ENCODE measurements at regions not wholly inside any gene's neighbourhood (a gene's known extent, or its start where the extent isn't known, plus 50 kb on each side); places are given as distances from the start of the nearest gene placed in this dataset.

DNA sequence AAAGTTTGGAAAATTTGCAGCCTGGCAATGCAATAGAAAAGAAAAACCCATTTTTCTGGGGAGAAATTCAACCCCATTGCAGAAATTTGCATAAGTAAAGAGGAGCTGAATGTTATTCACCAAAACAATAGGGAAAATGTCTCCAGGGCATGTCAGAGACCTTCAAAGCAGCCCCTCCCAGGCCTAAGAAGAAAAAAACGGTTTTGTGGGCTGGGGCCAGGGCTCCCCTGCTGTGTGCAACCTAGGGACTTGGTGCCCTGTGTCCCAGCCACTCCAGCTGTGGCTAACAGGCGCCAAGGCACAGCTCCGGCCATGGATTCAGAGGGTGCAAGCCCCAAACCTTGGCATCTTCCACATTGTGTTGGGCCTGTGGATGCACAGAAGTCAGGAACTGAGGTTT is 224.5 kb downstream of the TXNL1 start:
- H3K4me1 ChIP-seq (replicated peaks in 1 of 2): no peaks in the 10 kb centered on the region
- no peak for TF ChIP-seq POLR2A (IDR thresholded peaks at IDR 0.05)
- TF ChIP-seq, protein P1, sequence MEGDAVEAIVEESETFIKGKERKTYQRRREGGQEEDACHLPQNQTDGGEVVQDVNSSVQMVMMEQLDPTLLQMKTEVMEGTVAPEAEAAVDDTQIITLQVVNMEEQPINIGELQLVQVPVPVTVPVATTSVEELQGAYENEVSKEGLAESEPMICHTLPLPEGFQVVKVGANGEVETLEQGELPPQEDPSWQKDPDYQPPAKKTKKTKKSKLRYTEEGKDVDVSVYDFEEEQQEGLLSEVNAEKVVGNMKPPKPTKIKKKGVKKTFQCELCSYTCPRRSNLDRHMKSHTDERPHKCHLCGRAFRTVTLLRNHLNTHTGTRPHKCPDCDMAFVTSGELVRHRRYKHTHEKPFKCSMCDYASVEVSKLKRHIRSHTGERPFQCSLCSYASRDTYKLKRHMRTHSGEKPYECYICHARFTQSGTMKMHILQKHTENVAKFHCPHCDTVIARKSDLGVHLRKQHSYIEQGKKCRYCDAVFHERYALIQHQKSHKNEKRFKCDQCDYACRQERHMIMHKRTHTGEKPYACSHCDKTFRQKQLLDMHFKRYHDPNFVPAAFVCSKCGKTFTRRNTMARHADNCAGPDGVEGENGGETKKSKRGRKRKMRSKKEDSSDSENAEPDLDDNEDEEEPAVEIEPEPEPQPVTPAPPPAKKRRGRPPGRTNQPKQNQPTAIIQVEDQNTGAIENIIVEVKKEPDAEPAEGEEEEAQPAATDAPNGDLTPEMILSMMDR (IDR thresholded peaks at IDR 0.05): no peak
- no peaks in the 10 kb centered on the region for H3K27me3 ChIP-seq
- intact Hi-C loops (cut with DNase I): no loop called here
- H3K36me3 ChIP-seq (replicated peaks in 1 of 2): no peaks in the 10 kb centered on the region
- WGBS, 4 donors: 9 to 81% (median 62%) methylated on average over 1 to 3 of the region's 3 CpGs
- DNase-seq: no peak
- no peaks in the 10 kb centered on the region for H3K9me3 ChIP-seq (replicated peaks in 1 of 3)
- H3K27ac ChIP-seq: no peak overlapping the region
- no peak overlapping the region for H3K4me3 ChIP-seq

DNA sequence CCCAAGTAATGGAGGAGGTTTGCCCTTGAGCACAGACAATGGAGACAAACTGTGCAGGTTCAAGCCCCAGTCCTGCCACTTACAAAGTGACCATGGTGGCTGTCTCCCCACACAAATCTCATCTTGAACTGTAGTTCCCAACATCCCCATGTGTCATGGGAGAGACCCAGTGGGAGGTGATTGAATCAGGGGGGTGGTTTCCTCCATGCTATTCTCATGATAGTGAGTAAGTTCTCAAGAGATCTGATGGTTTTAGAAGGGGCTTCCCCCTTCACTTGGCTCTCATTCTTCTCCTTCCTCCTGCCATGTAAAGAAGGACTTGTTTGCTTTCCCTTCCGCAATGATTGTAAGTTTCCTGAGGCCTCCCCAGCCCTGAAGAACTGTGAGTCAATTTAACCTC is 225.4 kb downstream of the TXNL1 start:
- no peaks in the 10 kb centered on the region for H3K4me1 ChIP-seq (replicated peaks in 1 of 2)
- intact Hi-C loops (cut with DNase I): no loop called here
- H3K4me3 ChIP-seq: no peak overlapping the region
- no peaks in the 10 kb centered on the region for H3K36me3 ChIP-seq (replicated peaks in 1 of 2)
- 70 to 100% (median 86%) methylated on average over 1 of the region's 1 CpG for WGBS, 4 donors
- TF ChIP-seq, protein P1 (IDR thresholded peaks at IDR 0.05): no peak
- TF ChIP-seq POLR2A (IDR thresholded peaks at IDR 0.05): no peak
- H3K27ac ChIP-seq: no peak overlapping the region
- no peaks in the 10 kb centered on the region for H3K9me3 ChIP-seq (replicated peaks in 1 of 3)
- DNase-seq: no peak
- no peaks in the 10 kb centered on the region for H3K27me3 ChIP-seq

DNA sequence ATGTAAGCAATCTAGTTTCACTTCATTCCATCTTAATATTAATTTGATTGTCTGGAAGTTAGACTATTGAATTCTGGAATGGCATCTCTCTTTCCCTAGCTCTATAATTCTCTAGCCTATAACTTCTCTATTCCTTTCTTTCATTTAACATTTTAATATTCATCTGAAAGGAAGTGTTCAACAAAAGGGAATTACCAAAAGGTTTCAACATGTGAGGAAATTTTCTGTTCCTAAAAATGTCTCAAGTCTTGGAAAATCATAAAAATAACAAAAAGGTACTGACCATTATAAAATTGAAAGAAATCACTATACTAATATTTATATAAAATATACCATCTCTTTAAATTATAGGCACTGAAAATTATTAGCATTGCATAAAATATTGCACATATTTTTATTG is 228.7 kb downstream of the TXNL1 start:
- no peak overlapping the region for H3K27ac ChIP-seq
- intact Hi-C loops (cut with DNase I): no loop called here
- TF ChIP-seq, protein P1 (IDR thresholded peaks at IDR 0.05): no peak
- no peak for TF ChIP-seq POLR2A (IDR thresholded peaks at IDR 0.05)
- DNase-seq: no peak
- H3K4me1 ChIP-seq (replicated peaks in 1 of 2): no peaks in the 10 kb centered on the region
- no peaks in the 10 kb centered on the region for H3K9me3 ChIP-seq (replicated peaks in 1 of 3)
- H3K27me3 ChIP-seq: no peaks in the 10 kb centered on the region
- no peaks in the 10 kb centered on the region for H3K36me3 ChIP-seq (replicated peaks in 1 of 2)
- no peak overlapping the region for H3K4me3 ChIP-seq

DNA sequence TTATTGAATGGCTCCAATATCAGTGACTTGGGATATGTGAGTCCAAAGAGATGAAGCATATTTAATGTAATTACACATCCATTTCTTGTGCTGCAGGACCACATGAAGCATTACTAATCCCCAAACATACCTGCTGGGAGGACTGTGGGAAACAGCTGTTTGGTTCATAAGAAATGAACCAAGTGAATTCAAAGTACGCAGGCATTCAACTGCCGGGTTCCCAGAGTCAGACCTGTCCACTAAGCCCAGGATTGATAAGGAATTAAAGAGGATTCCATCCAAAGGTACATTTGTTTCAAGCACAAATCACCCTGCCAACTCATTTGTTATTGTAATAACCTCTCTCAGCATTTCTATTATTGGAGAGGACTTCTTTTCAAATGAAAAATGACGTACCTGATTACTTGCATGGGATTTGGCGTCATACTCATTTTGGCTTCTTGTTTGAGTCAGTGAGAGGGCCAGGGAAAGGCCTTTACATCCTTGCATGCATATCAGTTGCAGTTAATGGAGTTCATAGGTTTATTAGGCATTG is 230.7 kb downstream of the TXNL1 start:
- H3K36me3 ChIP-seq (replicated peaks in 1 of 2): no peaks in the 10 kb centered on the region
- no peaks in the 10 kb centered on the region for H3K9me3 ChIP-seq (replicated peaks in 1 of 3)
- no peak overlapping the region for H3K27ac ChIP-seq
- no peaks in the 10 kb centered on the region for H3K4me1 ChIP-seq (replicated peaks in 1 of 2)
- intact Hi-C loops (cut with DNase I): no loop called here
- TF ChIP-seq POLR2A (IDR thresholded peaks at IDR 0.05): no peak
- TF ChIP-seq, protein P1 (IDR thresholded peaks at IDR 0.05): no peak
- H3K27me3 ChIP-seq: no peaks in the 10 kb centered on the region
- WGBS, 4 donors: 77 to 90% (median 83%) methylated on average over 4 of the region's 4 CpGs
- DNase-seq: no peak
- H3K4me3 ChIP-seq: no peak overlapping the region
